Adrenal gland (tissue), 5 donors: ENCODE measurements at regions not wholly inside any gene's neighbourhood (a gene's known extent, or its start where the extent isn't known, plus 50 kb on each side); places are given as distances from the start of the nearest gene placed in this dataset.

Experiments
- CTCF ChIP-seq, 6 experiments: fragments of 450-650 bp in 4 of 6; fragments of 200-600 bp in 2 of 6; sonication (generic) in 1 of 6; IDR thresholded peaks; 1 replicate in 5 of 6; 2 replicates in 1 of 6; pipeline versions ENCODE4 v1.5.1 to v1.8.0; 2016 to 2021; ENCODE audit warnings: antibody characterized with exemption in 6 of 6, mild to moderate bottlenecking in 2 of 6, moderate library complexity in 1 of 6
- POLR2A ChIP-seq, 2 donors: fragments of 450-650 bp; IDR thresholded peaks; one replicate each; pipeline ENCODE4 v1.6.1; 2017; ENCODE audit warnings: antibody characterized with exemption in 2 of 2, mild to moderate bottlenecking in 2 of 2, moderate library complexity in 1 of 2
- donor health status: DM: no; HTN: no; CAD: no.

- TF ChIP-seq CTCF (IDR thresholded peaks at IDR 0.05) (no peak), POLR2A (IDR thresholded peaks at IDR 0.05) (no peak)
These were observed 140.2 kb upstream of the TIAM1 start for GRCh38 chr21:31484219-31484618.
